HepG2 (cell line): ENCODE measurements at regions not wholly inside any gene's neighbourhood (a gene's known extent, or its start where the extent isn't known, plus 50 kb on each side); places are given as distances from the start of the nearest gene placed in this dataset.

ENCODE experiments used
- ATAC-seq: fragments of 200-7000 bp; cut with Tn5 transposase; 3 replicates; pipeline ENCODE4 v1.9.1; 2020; ENCODE audit warnings: mild to moderate bottlenecking, moderate library complexity
- BruUV-seq: library from RNA; stranded (reverse); fragments of 400-500 nt; replicated peaks from 2 replicates; lab custom pipeline; 2021; lab: Mats Ljungman, UMichigan
- CTCF ChIA-PET: fragments of 300-600 bp; formaldehyde crosslinking; extraction: SDS; loops from one replicate; lab custom pipeline; 2021; ENCODE audit warnings: low total read pairs, inconsistent platforms, low intra/inter-chr PET ratio; lab: Yijun Ruan, JAX
- POLR2A ChIA-PET: fragments of 350-600 bp; sonication (Branson Sonifier 250); formaldehyde crosslinking; loops from one replicate; lab custom pipeline; 2020; ENCODE audit warnings: antibody characterized with exemption, inconsistent platforms; lab: Yijun Ruan, JAX
- DNase-seq: peaks from one replicate; pipeline ENCODE4 v3.0.0-alpha.2; 2015; ENCODE audit warnings: low spot score
- FAIRE-seq: peaks from 3 replicates; lab custom pipeline; 2011; peaks lifted over from hg19 to GRCh38; lab: Jason Lieb, UNC
- H2AFZ ChIP-seq: one replicate; pipeline ENCODE4 v1.6.1; 2011; ENCODE audit warnings: low read length, inconsistent platforms
- H3K27ac ChIP-seq: fragments of 300-600 bp; 3 replicates; pipeline ENCODE4 v1.8.0; 2011; ENCODE audit warnings: mixed run types, mild to moderate bottlenecking, mixed read lengths, low read length, inconsistent platforms; ENCODE audit not compliant: insufficient read depth; ENCODE audit errors: extremely low read length
- H3K27me3 ChIP-seq, 2 experiments: fragments of 200-600 bp in 1 of 2; 2 replicates in 1 of 2; 3 replicates in 1 of 2; pipeline versions ENCODE4 v1.6.0 to v1.8.0; 2011; ENCODE audit warnings: low read length in 2 of 2, mild to moderate bottlenecking in 2 of 2, moderate library complexity in 2 of 2, inconsistent platforms in 1 of 2; ENCODE audit not compliant: insufficient read depth in 2 of 2, control insufficient read depth in 1 of 2
- H3K36me3 ChIP-seq, 2 experiments: fragments of 200-600 bp in 1 of 2; replicated peaks in 1 of 2; 2 replicates in 1 of 2; 3 replicates in 1 of 2; pipeline versions ENCODE4 v1.5.1 to v1.8.0; 2011; ENCODE audit warnings: low read length in 2 of 2, inconsistent platforms in 1 of 2; ENCODE audit not compliant: insufficient read depth in 2 of 2, control insufficient read depth in 1 of 2
- H3K4me1 ChIP-seq: 2 replicates; pipeline ENCODE4 v1.5.1; 2012; ENCODE audit warnings: low read length, inconsistent platforms; ENCODE audit not compliant: insufficient read depth
- H3K4me2 ChIP-seq: 2 replicates; pipeline ENCODE4 v1.6.0; 2011; ENCODE audit warnings: low read depth, low read length, inconsistent platforms
- H3K4me3 ChIP-seq, 3 experiments: fragments of 200-600 bp in 1 of 3; sonication (generic), shearing (Covaris generic) in 1 of 3; replicated peaks in 1 of 3; 2 replicates each; pipeline ENCODE4 v1.5.1; 2011 to 2016; ENCODE audit warnings: low read length in 3 of 3, inconsistent platforms in 2 of 3, low read depth in 2 of 3, mild to moderate bottlenecking in 2 of 3, control low read depth in 1 of 3, mixed read lengths in 1 of 3; ENCODE audit not compliant: insufficient read depth in 1 of 3
- H3K79me2 ChIP-seq: one replicate; pipeline ENCODE4 v1.6.1; 2011; ENCODE audit warnings: low read length, inconsistent platforms; ENCODE audit not compliant: insufficient read depth
- H3K9ac ChIP-seq: 2 replicates; pipeline ENCODE4 v1.6.0; 2011; ENCODE audit warnings: mild to moderate bottlenecking, low read depth, low read length, inconsistent platforms; ENCODE audit not compliant: insufficient read depth
- H3K9me3 ChIP-seq: 2 replicates; pipeline ENCODE4 v1.5.1; 2012; ENCODE audit warnings: mild to moderate bottlenecking, low read length
- H4K20me1 ChIP-seq: 2 replicates; pipeline ENCODE4 v1.6.0; 2011; ENCODE audit warnings: inconsistent platforms, mild to moderate bottlenecking, low read length, moderate library complexity; ENCODE audit not compliant: insufficient read depth
- CAMTA2 ChIP-seq: sonication (generic); formaldehyde crosslinking; IDR thresholded peaks from 2 replicates; pipeline ENCODE4 v1.4.0; 2020; ENCODE audit warnings: mild to moderate bottlenecking, missing genetic modification reagents, borderline replicate concordance
- CBX5 ChIP-seq: sonication (generic); formaldehyde crosslinking; IDR thresholded peaks from 2 replicates; pipeline ENCODE4 v1.4.0; 2020; ENCODE audit warnings: missing genetic modification reagents, borderline replicate concordance
- JUND ChIP-seq: sonication (generic); formaldehyde crosslinking; IDR thresholded peaks from 2 replicates; pipeline ENCODE4 v1.8.0; 2022; ENCODE audit warnings: mild to moderate bottlenecking, missing genetic modification reagents
- SIN3B ChIP-seq: fragments of 150-350 bp; IDR thresholded peaks from 2 replicates; pipeline ENCODE4 v1.6.1; 2014; ENCODE audit warnings: low read length
- SIX4 ChIP-seq: sonication (generic); formaldehyde crosslinking; IDR thresholded peaks from 2 replicates; pipeline ENCODE4 v1.4.0; 2020; ENCODE audit warnings: missing genetic modification reagents
- ZBTB43 ChIP-seq: sonication (generic); formaldehyde crosslinking; conservative IDR thresholded peaks from 2 replicates; pipeline ENCODE4 v1.4.0; 2020; ENCODE audit warnings: missing genetic modification reagents
- ZNF12 ChIP-seq: sonication (generic); formaldehyde crosslinking; IDR thresholded peaks from 2 replicates; pipeline ENCODE4 v1.5.0; 2020; ENCODE audit warnings: missing genetic modification reagents
- ZNF121 ChIP-seq: sonication (generic); formaldehyde crosslinking; IDR thresholded peaks from 2 replicates; pipeline ENCODE4 v1.5.0; 2020; ENCODE audit warnings: mild to moderate bottlenecking, missing genetic modification reagents
- ZNF383 ChIP-seq: sonication (generic); formaldehyde crosslinking; IDR thresholded peaks from 2 replicates; pipeline ENCODE4 v1.4.0; 2020; ENCODE audit warnings: missing genetic modification reagents, mild to moderate bottlenecking, borderline replicate concordance
- ZNF615 ChIP-seq: sonication (generic); formaldehyde crosslinking; IDR thresholded peaks from 2 replicates; pipeline ENCODE4 v1.5.0; 2020; ENCODE audit warnings: mild to moderate bottlenecking, missing genetic modification reagents, borderline replicate concordance
- WGBS: methylation state at CpG from one replicate; pipeline ENCODE4 v1.1.6; 2017; ENCODE audit warnings: low lambda C conversion rate; 5-methylcytosine and 5-hydroxymethylcytosine counted together
- in situ Hi-C: cut with HindIII; loops from 2 replicates; pipeline ENCODE4 v1.10.0; 2017; ENCODE audit warnings: low pct_unique_long_range_greater_than_20kb; ENCODE audit not compliant: extremely low pct_ligation_motif_present
- intact Hi-C: fragments of 100-400 bp; cut with micrococcal nuclease; formaldehyde crosslinking; loops from one replicate; pipeline ENCODE4 v1.10.0; 2022; ENCODE audit not compliant: unreplicated experiment
- TF ChIP-seq, protein P1 (sequence below): sonication (generic); formaldehyde crosslinking; IDR thresholded peaks from 2 replicates; pipeline ENCODE4 v1.9.0; 2021; ENCODE audit warnings: mild to moderate bottlenecking, missing genetic modification reagents

GRCh38 chr2:147366279-147366678, 478.6 kb upstream of the ACVR2A start:
- WGBS, result 29% methylated on average over 6 of the region's 6 CpGs
- ATAC-seq (no peak), DNase-seq (no peak), FAIRE-seq (no peak)
- intact Hi-C loops, result no loop called here
- H3K79me2 ChIP-seq, result no peaks in the 10 kb centered on the region
- no peaks in the 10 kb centered on the region for H3K27me3 ChIP-seq
- CTCF ChIA-PET, result no interaction called here
- no peak for TF ChIP-seq ZNF383
- no peak for TF ChIP-seq ZNF12 (CRISPR knock-in tag)
- TF ChIP-seq CAMTA2 (CRISPR knock-in tag), result no peak
- no peak for TF ChIP-seq SIX4 (CRISPR knock-in tag)
- TF ChIP-seq, protein P1, sequence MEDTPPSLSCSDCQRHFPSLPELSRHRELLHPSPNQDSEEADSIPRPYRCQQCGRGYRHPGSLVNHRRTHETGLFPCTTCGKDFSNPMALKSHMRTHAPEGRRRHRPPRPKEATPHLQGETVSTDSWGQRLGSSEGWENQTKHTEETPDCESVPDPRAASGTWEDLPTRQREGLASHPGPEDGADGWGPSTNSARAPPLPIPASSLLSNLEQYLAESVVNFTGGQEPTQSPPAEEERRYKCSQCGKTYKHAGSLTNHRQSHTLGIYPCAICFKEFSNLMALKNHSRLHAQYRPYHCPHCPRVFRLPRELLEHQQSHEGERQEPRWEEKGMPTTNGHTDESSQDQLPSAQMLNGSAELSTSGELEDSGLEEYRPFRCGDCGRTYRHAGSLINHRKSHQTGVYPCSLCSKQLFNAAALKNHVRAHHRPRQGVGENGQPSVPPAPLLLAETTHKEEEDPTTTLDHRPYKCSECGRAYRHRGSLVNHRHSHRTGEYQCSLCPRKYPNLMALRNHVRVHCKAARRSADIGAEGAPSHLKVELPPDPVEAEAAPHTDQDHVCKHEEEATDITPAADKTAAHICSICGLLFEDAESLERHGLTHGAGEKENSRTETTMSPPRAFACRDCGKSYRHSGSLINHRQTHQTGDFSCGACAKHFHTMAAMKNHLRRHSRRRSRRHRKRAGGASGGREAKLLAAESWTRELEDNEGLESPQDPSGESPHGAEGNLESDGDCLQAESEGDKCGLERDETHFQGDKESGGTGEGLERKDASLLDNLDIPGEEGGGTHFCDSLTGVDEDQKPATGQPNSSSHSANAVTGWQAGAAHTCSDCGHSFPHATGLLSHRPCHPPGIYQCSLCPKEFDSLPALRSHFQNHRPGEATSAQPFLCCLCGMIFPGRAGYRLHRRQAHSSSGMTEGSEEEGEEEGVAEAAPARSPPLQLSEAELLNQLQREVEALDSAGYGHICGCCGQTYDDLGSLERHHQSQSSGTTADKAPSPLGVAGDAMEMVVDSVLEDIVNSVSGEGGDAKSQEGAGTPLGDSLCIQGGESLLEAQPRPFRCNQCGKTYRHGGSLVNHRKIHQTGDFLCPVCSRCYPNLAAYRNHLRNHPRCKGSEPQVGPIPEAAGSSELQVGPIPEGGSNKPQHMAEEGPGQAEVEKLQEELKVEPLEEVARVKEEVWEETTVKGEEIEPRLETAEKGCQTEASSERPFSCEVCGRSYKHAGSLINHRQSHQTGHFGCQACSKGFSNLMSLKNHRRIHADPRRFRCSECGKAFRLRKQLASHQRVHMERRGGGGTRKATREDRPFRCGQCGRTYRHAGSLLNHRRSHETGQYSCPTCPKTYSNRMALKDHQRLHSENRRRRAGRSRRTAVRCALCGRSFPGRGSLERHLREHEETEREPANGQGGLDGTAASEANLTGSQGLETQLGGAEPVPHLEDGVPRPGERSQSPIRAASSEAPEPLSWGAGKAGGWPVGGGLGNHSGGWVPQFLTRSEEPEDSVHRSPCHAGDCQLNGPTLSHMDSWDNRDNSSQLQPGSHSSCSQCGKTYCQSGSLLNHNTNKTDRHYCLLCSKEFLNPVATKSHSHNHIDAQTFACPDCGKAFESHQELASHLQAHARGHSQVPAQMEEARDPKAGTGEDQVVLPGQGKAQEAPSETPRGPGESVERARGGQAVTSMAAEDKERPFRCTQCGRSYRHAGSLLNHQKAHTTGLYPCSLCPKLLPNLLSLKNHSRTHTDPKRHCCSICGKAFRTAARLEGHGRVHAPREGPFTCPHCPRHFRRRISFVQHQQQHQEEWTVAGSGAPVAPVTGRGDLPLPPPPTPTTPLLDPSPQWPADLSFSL, result no peak
- no peak for TF ChIP-seq ZBTB43 (CRISPR knock-in tag)
- TF ChIP-seq JUND (CRISPR knock-in tag), result no peak
- no peak for TF ChIP-seq ZNF615 (CRISPR knock-in tag)
- no peak for TF ChIP-seq SIN3B
- no peak for TF ChIP-seq ZNF121 (CRISPR knock-in tag)
- no peak for TF ChIP-seq CBX5
- no peaks in the 10 kb centered on the region for H3K9me3 ChIP-seq
- 0 out of 2 replicates have a peak, but pooled peaks cover 5% of the 10 kb centered on the region for H3K4me1 ChIP-seq
- no peak overlapping the region for H3K9ac ChIP-seq
- H3K27ac ChIP-seq, result no peak overlapping the region
- H2AFZ ChIP-seq, result no peak overlapping the region
- H3K36me3 ChIP-seq, result no peaks in the 10 kb centered on the region
- no TSS peak for BruUV-seq
- POLR2A ChIA-PET, result no interaction called here
- no peaks in the 10 kb centered on the region for H4K20me1 ChIP-seq
- no peak overlapping the region for H3K4me2 ChIP-seq
- H3K4me3 ChIP-seq, result no peak overlapping the region
- in situ Hi-C loops, result no loop called here
